Activated CD4-positive, alpha-beta T cell treated with anti-CD3 and anti-CD28 coated beads, Interleukin-10, Interleukin-2, amounts not matched to agents 100 ng/mL and 50 ng/mL, durations not matched to agents 16 hours and 8 hours (primary cell): ENCODE measurements at regions not wholly inside any gene's neighbourhood (a gene's known extent, or its start where the extent isn't known, plus 50 kb on each side); places are given as distances from the start of the nearest gene placed in this dataset.
"Not testable (repeated sequence)": the region's sequence is repeated elsewhere in the genome, so short reads cannot be mapped to it uniquely, and the experiment has no call there.

Experiments
- DNase-seq: peaks from one replicate; pipeline ENCODE4 v3.0.0-alpha.2; 2020

GRCh38 chr1:31511848-31512615 lies 64.3 kb upstream of the TINAGL1 start:
- no peak for DNase-seq

GRCh38 chr1:31514117-31514516 lies 62.2 kb upstream of the TINAGL1 start:
- DNase-seq, result no peak

GRCh38 chr1:31515056-31515775 lies 61.1 kb upstream of the TINAGL1 start:
- DNase-seq, result no peak

- DNase-seq, result no peak
Measured at GRCh38 chr1:31515936-31516335, 60.4 kb upstream of the TINAGL1 start.

- DNase-seq, result no peak
Measured at GRCh38 chr1:31517301-31517700, 59.0 kb upstream of the TINAGL1 start.

- DNase-seq, result not testable (repeated sequence)
Measured at GRCh38 chr1:31517986-31518385, 58.3 kb upstream of the TINAGL1 start.

GRCh38 chr1:31521761-31522555 lies 54.4 kb upstream of the TINAGL1 start:
- no peak for DNase-seq

GRCh38 chr1:31522556-31522845 lies 53.8 kb upstream of the TINAGL1 start:
- no peak for DNase-seq

GRCh38 chr1:31523012-31523411 lies 53.3 kb upstream of the TINAGL1 start:
- DNase-seq, result no peak

- no peak for DNase-seq
Measured at GRCh38 chr1:31523769-31524168, 52.5 kb upstream of the TINAGL1 start.

GRCh38 chr1:31524186-31524901 lies 52.0 kb upstream of the TINAGL1 start:
- no peak for DNase-seq
